ENCODE measurements at regions not wholly inside any gene's neighbourhood (a gene's known extent, or its start where the extent isn't known, plus 50 kb on each side); places are given as distances from the start of the nearest gene placed in this dataset.

- Histone ChIP-seq H3K9me3 (ENCODE audit: control insufficient read depth, insufficient read depth, low read depth, low read length) (no peaks in the 10 kb centered on the region), H3K27ac (ENCODE audit: extremely low read depth, low read depth, low read length) (no peak overlapping the region), H3K4me3 (ENCODE audit: low read depth, low read length) (no peak overlapping the region), H3K4me1 (ENCODE audit: control insufficient read depth, insufficient read depth, low read length) (no peaks in the 10 kb centered on the region), H3K36me3 (ENCODE audit: control insufficient read depth in 2 of 2, insufficient read depth in 1 of 2, low read length in 2 of 2) (no peaks in the 10 kb centered on the region)
- CTCF ChIA-PET, result no interaction called here
- POLR2A ChIA-PET, result no interaction called here
- TF ChIP-seq KLF17 (tag by site-specific recombination; IDR thresholded peaks at IDR 0.05) (no peak), KLF1 (tag by site-specific recombination; IDR thresholded peaks at IDR 0.05) (no peak), ZNF114 (tag by site-specific recombination; IDR thresholded peaks at IDR 0.05) (no peak), ZNF335 (tag by site-specific recombination; conservative IDR thresholded peaks at IDR 0.05) (no peak), ZNF664 (tag by site-specific recombination; IDR thresholded peaks at IDR 0.05) (no peak), ZNF768 (tag by site-specific recombination; IDR thresholded peaks at IDR 0.05) (no peak), ZNF530 (tag by site-specific recombination; IDR thresholded peaks at IDR 0.05; ENCODE audit: low read depth) (no peak), ZNF404 (tag by site-specific recombination; IDR thresholded peaks at IDR 0.05) (no peak), SP7 (tag by site-specific recombination; IDR thresholded peaks at IDR 0.05) (no peak)
These were observed 121.7 kb downstream of the TUSC1 start for GRCh38 chr9:25556540-25556939.

GRCh38 chr9:25548847-25549246 is 129.4 kb downstream of the TUSC1 start:
- ChIA-PET POLR2A (no interaction called here), CTCF (no interaction called here)
- Histone ChIP-seq H3K4me3 (ENCODE audit: low read depth, low read length) (no peak overlapping the region), H3K9me3 (ENCODE audit: control insufficient read depth, insufficient read depth, low read depth, low read length) (no peaks in the 10 kb centered on the region), H3K36me3 (ENCODE audit: control insufficient read depth in 2 of 2, insufficient read depth in 1 of 2, low read length in 2 of 2) (no peaks in the 10 kb centered on the region), H3K27ac (ENCODE audit: extremely low read depth, low read depth, low read length) (no peak overlapping the region), H3K4me1 (ENCODE audit: control insufficient read depth, insufficient read depth, low read length) (no peaks in the 10 kb centered on the region)
- TF ChIP-seq ZNF362 (tag by site-specific recombination; IDR thresholded peaks at IDR 0.05) (no peak), ZNF354C (tag by site-specific recombination; IDR thresholded peaks at IDR 0.05; ENCODE audit: borderline replicate concordance, low read depth) (no peak), ZNF23 (tag by site-specific recombination; IDR thresholded peaks at IDR 0.05; ENCODE audit: borderline replicate concordance) (no peak), ZFP69B (tag by site-specific recombination; IDR thresholded peaks at IDR 0.05) (no peak), ZNF202 (tag by site-specific recombination; IDR thresholded peaks at IDR 0.05; ENCODE audit: borderline replicate concordance) (no peak), ZNF555 (tag by site-specific recombination; conservative IDR thresholded peaks at IDR 0.05) (no peak), ZNF596 (tag by site-specific recombination; IDR thresholded peaks at IDR 0.05) (no peak), ZNF391 (tag by site-specific recombination; IDR thresholded peaks at IDR 0.05; ENCODE audit: borderline replicate concordance, low read depth) (no peak), PRDM10 (tag by site-specific recombination; IDR thresholded peaks at IDR 0.05) (no peak), ZNF155 (tag by site-specific recombination; IDR thresholded peaks at IDR 0.05) (no peak), TSHZ1 (tag by site-specific recombination; IDR thresholded peaks at IDR 0.05; ENCODE audit: borderline replicate concordance) (no peak), REPIN1 (tag by site-specific recombination; IDR thresholded peaks at IDR 0.05; ENCODE audit: low read depth) (no peak), ZNF623 (tag by site-specific recombination; IDR thresholded peaks at IDR 0.05) (no peak)

All from HEK293 (cell line).